Bronchial epithelial cell (primary cell): ENCODE measurements at regions not wholly inside any gene's neighbourhood (a gene's known extent, or its start where the extent isn't known, plus 50 kb on each side); places are given as distances from the start of the nearest gene placed in this dataset.

Experiments used
- DNase-seq: peaks from one replicate; pipeline ENCODE4 v3.0.0-alpha.2; 2010; ENCODE audit warnings: low read depth
- FAIRE-seq: peaks from 2 replicates; lab custom pipeline; 2011; peaks lifted over from hg19 to GRCh38; lab: Jason Lieb, UNC
- H3K27me3 ChIP-seq: 2 replicates; pipeline ENCODE4 v1.5.1; 2011; ENCODE audit warnings: low read length; ENCODE audit not compliant: control insufficient read depth, insufficient read depth
- H3K36me3 ChIP-seq: 2 replicates; pipeline ENCODE4 v1.5.1; 2011; ENCODE audit warnings: low read length; ENCODE audit not compliant: control insufficient read depth, insufficient read depth
- H3K4me3 ChIP-seq: 2 replicates; pipeline ENCODE4 v1.5.1; 2011; ENCODE audit warnings: mild to moderate bottlenecking, low read depth, low read length, control low read depth
- CTCF ChIP-seq: IDR thresholded peaks from 2 replicates; pipeline ENCODE4 v1.5.1; 2011; ENCODE audit warnings: mild to moderate bottlenecking, moderate library complexity, low read length, control low read depth, inconsistent platforms; ENCODE audit not compliant: insufficient read depth, severe bottlenecking

GRCh38 chr3:43978708-43979107 is 263.0 kb upstream of the TOPAZ1 start:
- no peak for FAIRE-seq
- TF ChIP-seq CTCF, result no peak
- peaks cover 1% of the 10 kb centered on the region for H3K27me3 ChIP-seq

GRCh38 chr3:43979645-43980044 is 262.0 kb upstream of the TOPAZ1 start:
- Histone ChIP-seq H3K27me3 (peaks cover 1% of the 10 kb centered on the region), H3K36me3 (no peaks in the 10 kb centered on the region), H3K4me3 (no peak overlapping the region)
- TF ChIP-seq CTCF, result no peak
- no peak for FAIRE-seq
- DNase-seq, result no peak

More at GRCh38 chr3:43978708-43979107, 263.0 kb upstream of the TOPAZ1 start:
- Histone ChIP-seq H3K4me3 (no peak overlapping the region), H3K36me3 (no peaks in the 10 kb centered on the region)
- no peak for DNase-seq

- FAIRE-seq, result no peak
- Histone ChIP-seq H3K27me3 (peaks cover 26% of the 10 kb centered on the region), H3K36me3 (no peaks in the 10 kb centered on the region), H3K4me3 (peak overlapping the region; percentile 51)
- DNase-seq, result peak; percentile 15
- no peak for TF ChIP-seq CTCF
Observed at GRCh38 chr3:43994657-43995546, 246.8 kb upstream of the TOPAZ1 start.

GRCh38 chr3:43995547-43996378 is 245.9 kb upstream of the TOPAZ1 start:
- H3K36me3 ChIP-seq, result no peaks in the 10 kb centered on the region
- H3K4me3 ChIP-seq, result peak overlapping the region; percentile 51
- TF ChIP-seq CTCF, result no peak
- peaks cover 26% of the 10 kb centered on the region for H3K27me3 ChIP-seq
- FAIRE-seq (no peak), DNase-seq (peak; percentile 13)

DNA sequence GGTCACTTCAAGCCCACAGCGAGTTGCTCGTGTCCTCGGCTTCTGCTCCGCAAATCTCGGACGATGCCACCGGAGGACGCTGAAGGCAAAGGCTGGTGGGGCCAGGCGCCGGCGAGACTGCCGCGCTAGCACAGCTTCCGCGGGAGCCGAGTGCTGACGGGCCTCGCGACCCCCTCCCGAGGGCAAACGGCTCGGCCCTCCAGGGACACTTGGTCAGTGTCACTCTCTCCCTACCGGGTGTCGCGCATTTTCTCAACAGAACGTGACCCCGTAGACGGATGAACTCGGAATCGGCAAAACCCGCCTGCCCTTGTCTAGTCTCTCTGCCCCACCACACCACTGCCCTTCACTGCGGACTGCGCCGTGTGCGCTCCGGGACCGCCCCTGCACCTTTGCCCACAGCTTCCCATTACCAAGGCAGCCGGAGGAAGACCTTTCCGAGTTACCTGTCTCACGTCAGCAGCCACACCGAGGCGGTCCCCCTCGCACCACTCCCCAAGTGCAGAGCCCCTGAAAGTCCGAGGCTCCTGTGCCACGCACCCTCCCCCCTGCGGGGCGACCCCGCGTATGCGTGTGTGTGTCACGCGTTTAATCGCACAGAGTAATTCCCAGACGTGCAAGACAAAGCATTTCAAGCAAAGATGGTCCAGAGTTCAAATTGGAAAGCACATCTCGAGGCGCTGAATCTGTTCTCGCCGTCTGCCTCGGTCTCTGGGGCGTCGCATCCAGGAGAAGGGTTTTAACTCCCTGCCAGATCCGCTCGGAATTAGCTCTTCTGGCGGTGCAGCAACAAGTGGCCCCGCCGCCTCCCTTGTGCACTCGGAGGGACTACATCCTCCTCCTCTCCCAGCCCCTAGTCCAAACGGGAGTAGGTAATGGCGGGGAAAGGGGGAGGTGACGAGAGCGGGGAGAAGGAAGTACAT is 245.0 kb upstream of the TOPAZ1 start:
- TF ChIP-seq CTCF, result peak; percentile 26
- peaks cover 24% of the 10 kb centered on the region for H3K27me3 ChIP-seq
- no peaks in the 10 kb centered on the region for H3K36me3 ChIP-seq
- DNase-seq, result peak; percentile 26
- no peak for FAIRE-seq
- peak overlapping the region; percentile 51 for H3K4me3 ChIP-seq
